ENCODE measurements at regions not wholly inside any gene's neighbourhood (a gene's known extent, or its start where the extent isn't known, plus 50 kb on each side); places are given as distances from the start of the nearest gene placed in this dataset.
"Not testable (repeated sequence)": the region's sequence is repeated elsewhere in the genome, so short reads cannot be mapped to it uniquely, and the experiment has no call there.

- H3K36me3 Mint-ChIP-seq: peaks cover 5 to 9% of the 10 kb centered on the region in 2 donors
Measured at GRCh38 chr15:78708713-78709260, 67.8 kb upstream of the CHRNB4 start.

GRCh38 chr15:78706481-78707235 is 65.6 kb upstream of the CHRNB4 start:
- not testable (repeated sequence) for H3K36me3 Mint-ChIP-seq; ATAC-seq; DNase-seq (ENCODE audit: low spot score in 2 of 2); H3K27ac Mint-ChIP-seq; H3K9me3 Mint-ChIP-seq

More at GRCh38 chr15:78708713-78709260, 67.8 kb upstream of the CHRNB4 start:
- Mint-ChIP-seq H3K9me3 (no peaks in the 10 kb centered on the region), H3K27ac (no peak overlapping the region)
- ATAC-seq: no peak
- no peak for DNase-seq (ENCODE audit: low spot score in 2 of 2)

DNA sequence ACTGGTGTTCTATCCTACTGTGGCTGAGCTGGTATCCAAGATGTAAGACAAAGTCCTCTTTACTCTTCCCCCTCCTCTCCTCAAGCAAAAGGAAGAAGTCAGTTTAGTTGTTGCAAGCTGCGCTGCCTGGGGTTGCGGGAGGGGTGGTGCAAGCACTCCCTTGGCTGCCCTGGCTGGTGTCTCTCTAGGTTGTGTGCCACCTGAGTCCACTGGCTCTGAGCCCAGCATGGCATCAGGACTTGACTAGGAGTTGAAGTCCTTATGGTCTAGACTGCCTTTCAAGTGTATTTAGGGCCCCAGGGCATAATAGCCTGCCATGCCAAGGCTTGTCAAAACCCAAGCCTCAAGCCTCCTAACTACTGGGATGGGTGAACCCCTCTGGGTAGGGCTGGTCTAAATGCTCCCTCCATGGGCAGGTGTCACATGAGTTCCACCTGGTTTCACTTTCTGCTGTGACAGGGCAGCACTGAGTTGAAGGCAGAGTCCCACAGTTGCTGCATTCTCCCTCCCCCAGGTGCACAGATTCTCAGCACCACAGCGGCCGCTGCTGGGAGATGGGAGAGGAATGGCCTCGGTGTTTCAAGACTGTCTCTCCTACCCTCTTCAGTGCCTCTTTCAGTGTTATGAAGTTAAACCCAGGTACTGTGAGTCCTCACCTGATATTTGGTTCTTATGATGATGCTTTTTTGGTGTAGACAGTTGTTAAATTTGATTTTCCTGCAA is 62.5 kb upstream of the CHRNB4 start:
- not testable (repeated sequence) for H3K36me3 Mint-ChIP-seq; ATAC-seq; DNase-seq (ENCODE audit: low spot score in 2 of 2)

GRCh38 chr15:78702609-78703333 is 61.8 kb upstream of the CHRNB4 start:
- DNase-seq (ENCODE audit: low spot score in 2 of 2) (no peak), ATAC-seq (no peak)
- Mint-ChIP-seq H3K27ac (no peak overlapping the region), H3K36me3 (peaks cover 5 to 9% of the 10 kb centered on the region in 2 donors), H3K9me3 (no peaks in the 10 kb centered on the region)

More for the DNA sequence above, 62.5 kb upstream of the CHRNB4 start:
- H3K9me3 Mint-ChIP-seq, H3K27ac Mint-ChIP-seq: not testable (repeated sequence)

DNA sequence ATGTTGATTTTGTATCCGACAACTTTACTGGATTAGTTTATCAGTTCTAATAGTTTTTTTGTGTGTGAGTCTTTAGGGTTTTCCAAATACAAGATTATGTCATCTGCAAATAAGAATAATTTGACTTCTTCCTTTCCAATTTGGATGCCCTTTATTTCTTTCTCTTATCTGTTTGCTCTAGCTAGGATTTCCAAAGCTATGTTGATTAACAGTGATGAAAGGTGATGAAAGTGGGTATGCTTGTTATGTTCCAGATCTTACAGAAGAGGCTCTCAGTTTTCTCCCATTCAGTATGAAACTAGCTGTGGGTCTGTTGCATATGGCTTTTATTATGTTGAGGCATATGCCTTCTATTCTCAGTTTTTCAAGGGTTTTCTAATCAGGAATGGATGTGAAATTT is 56.4 kb upstream of the CHRNB4 start:
- Mint-ChIP-seq H3K36me3 (no peaks in the 10 kb centered on the region), H3K27ac (no peak overlapping the region), H3K9me3 (no peaks in the 10 kb centered on the region)
- ATAC-seq (no peak), DNase-seq (ENCODE audit: low spot score in 2 of 2) (no peak)

GRCh38 chr15:78696436-78696835 is 55.4 kb upstream of the CHRNB4 start:
- ATAC-seq (no peak), DNase-seq (ENCODE audit: low spot score in 2 of 2) (no peak)
- H3K36me3 Mint-ChIP-seq: no peaks in the 10 kb centered on the region
- H3K9me3 Mint-ChIP-seq: no peaks in the 10 kb centered on the region
- no peak overlapping the region for H3K27ac Mint-ChIP-seq

DNA sequence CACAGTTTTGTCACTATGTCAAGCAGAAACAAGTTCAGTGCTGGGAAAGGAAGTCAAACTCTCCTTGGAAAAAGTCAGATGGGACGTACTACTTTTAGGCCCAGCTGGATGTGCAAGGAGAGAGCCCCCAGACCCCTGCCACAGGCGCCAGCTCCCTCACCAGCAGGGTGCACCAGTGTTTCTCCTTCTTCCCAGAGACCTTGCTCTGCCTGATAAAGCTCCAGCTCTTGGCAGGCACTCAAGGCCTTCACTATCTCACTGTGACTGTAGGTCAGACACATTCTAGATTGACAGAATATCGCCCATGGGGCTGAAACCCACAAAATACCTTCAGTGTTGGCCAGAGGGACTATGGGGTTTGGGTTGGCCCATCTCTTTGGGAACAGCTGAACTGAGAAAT is 54.8 kb upstream of the CHRNB4 start:
- ATAC-seq: no peak
- DNase-seq (ENCODE audit: low spot score in 2 of 2): no peak
- Mint-ChIP-seq H3K36me3 (no peaks in the 10 kb centered on the region), H3K27ac (no peak overlapping the region), H3K9me3 (no peaks in the 10 kb centered on the region)

GRCh38 chr15:78695046-78695671 is 54.1 kb upstream of the CHRNB4 start:
- no peak overlapping the region for H3K27ac Mint-ChIP-seq

DNA sequence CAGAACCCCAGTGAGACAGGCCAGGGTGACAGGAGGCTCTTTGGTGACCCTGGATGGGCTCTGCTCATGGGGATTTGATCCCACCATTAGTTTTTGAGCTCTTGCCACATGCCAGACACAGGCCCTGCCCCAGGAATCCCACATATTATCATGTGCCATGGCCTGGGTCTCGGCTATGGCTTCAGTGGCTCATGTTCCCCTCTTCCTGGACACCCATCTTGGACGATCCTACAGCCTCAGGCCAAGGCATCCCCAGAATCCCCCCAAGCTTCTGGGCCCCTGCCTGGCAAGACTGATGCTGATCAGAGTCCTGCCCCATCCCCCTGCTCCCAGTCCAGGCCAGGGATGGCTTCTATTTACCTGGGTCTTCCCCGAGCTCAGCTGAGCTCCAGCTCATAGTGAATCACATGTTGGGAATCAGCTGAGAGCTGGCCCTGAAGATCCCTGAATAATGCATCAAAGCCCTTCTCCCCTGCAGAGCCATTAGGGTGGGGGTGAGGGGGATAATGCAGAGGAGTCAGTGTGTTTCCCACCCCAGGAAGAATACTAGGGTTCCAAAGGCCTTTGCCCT is 50.9 kb upstream of the CHRNB4 start:
- Mint-ChIP-seq H3K9me3 (no peaks in the 10 kb centered on the region), H3K36me3 (no peaks in the 10 kb centered on the region), H3K27ac (peak overlapping the region in 1 of 2 donors; percentile 45)
- no peak for DNase-seq (ENCODE audit: low spot score in 2 of 2)
- ATAC-seq: no peak

More at GRCh38 chr15:78695046-78695671, 54.1 kb upstream of the CHRNB4 start:
- Mint-ChIP-seq H3K36me3 (no peaks in the 10 kb centered on the region), H3K9me3 (no peaks in the 10 kb centered on the region)
- ATAC-seq (no peak), DNase-seq (ENCODE audit: low spot score in 2 of 2) (no peak)

- no peak overlapping the region for H3K27ac Mint-ChIP-seq
- no peak for DNase-seq (ENCODE audit: low spot score in 2 of 2)
- H3K36me3 Mint-ChIP-seq: no peaks in the 10 kb centered on the region
- ATAC-seq: no peak
- H3K9me3 Mint-ChIP-seq: no peaks in the 10 kb centered on the region
Measured at GRCh38 chr15:78691167-78691850, 50.3 kb upstream of the CHRNB4 start.
